Fibroblast of skin of left biceps (primary cell): ENCODE measurements at regions not wholly inside any gene's neighbourhood (a gene's known extent, or its start where the extent isn't known, plus 50 kb on each side); places are given as distances from the start of the nearest gene placed in this dataset.

Source experiments
- DNase-seq, 2 experiments: peaks; one replicate each; pipeline ENCODE4 v3.0.0-alpha.2; 2013; ENCODE audit warnings: low read depth in 2 of 2

- DNase-seq, result no peak
These were observed 183.2 kb upstream of the DAB2 start for GRCh38 chr5:39608024-39608423.

GRCh38 chr5:39606591-39606990 lies 181.8 kb upstream of the DAB2 start:
- no peak for DNase-seq

- no peak for DNase-seq
These were observed 181.1 kb upstream of the DAB2 start for GRCh38 chr5:39605588-39606575.

GRCh38 chr5:39605145-39605544 lies 180.4 kb upstream of the DAB2 start:
- no peak for DNase-seq

- no peak for DNase-seq
These were observed 179.7 kb upstream of the DAB2 start for GRCh38 chr5:39604491-39604890.

GRCh38 chr5:39599721-39600431 lies 175.1 kb upstream of the DAB2 start:
- DNase-seq, result peak in 1 of 2 experiments; percentile 18

- DNase-seq, result no peak
These were observed 174.0 kb upstream of the DAB2 start for GRCh38 chr5:39598661-39599248.

- no peak for DNase-seq
These were observed 163.4 kb upstream of the DAB2 start for GRCh38 chr5:39588179-39588578.

GRCh38 chr5:39587675-39588074 lies 162.9 kb upstream of the DAB2 start:
- no peak for DNase-seq

GRCh38 chr5:39586185-39586584 lies 161.4 kb upstream of the DAB2 start:
- DNase-seq, result no peak

GRCh38 chr5:39584927-39585326 lies 160.1 kb upstream of the DAB2 start:
- peak; percentile 37 for DNase-seq

- DNase-seq, result peak; percentile 82 to 87
These were observed 156.1 kb upstream of the DAB2 start for GRCh38 chr5:39580702-39581453.

- DNase-seq, result no peak
These were observed 155.0 kb upstream of the DAB2 start for GRCh38 chr5:39579750-39580149.

GRCh38 chr5:39578887-39579497 lies 154.2 kb upstream of the DAB2 start:
- DNase-seq, result peak in 1 of 2 experiments; percentile 5

- no peak for DNase-seq
These were observed 152.7 kb upstream of the DAB2 start for GRCh38 chr5:39577529-39577928.

GRCh38 chr5:39570403-39571027 lies 145.7 kb upstream of the DAB2 start:
- DNase-seq, result peak in 1 of 2 experiments; percentile 27

- no peak for DNase-seq
These were observed 145.1 kb upstream of the DAB2 start for GRCh38 chr5:39569857-39570256.

- no peak for DNase-seq
These were observed 142.1 kb upstream of the DAB2 start for GRCh38 chr5:39566891-39567290.

- DNase-seq, result no peak
These were observed 141.2 kb upstream of the DAB2 start for GRCh38 chr5:39566029-39566428.

GRCh38 chr5:39561421-39561820 lies 136.6 kb upstream of the DAB2 start:
- no peak for DNase-seq

- DNase-seq, result no peak
These were observed 135.9 kb upstream of the DAB2 start for GRCh38 chr5:39560726-39561125.
